K562 (cell line): ENCODE measurements at regions not wholly inside any gene's neighbourhood (a gene's known extent, or its start where the extent isn't known, plus 50 kb on each side); places are given as distances from the start of the nearest gene placed in this dataset.

Experiments used
- E2F4 ChIP-seq: sonication (generic); formaldehyde crosslinking; IDR thresholded peaks from 2 replicates; pipeline ENCODE4 v1.8.0; 2022; ENCODE audit warnings: mild to moderate bottlenecking, low read depth, missing genetic modification reagents
- ETV1 ChIP-seq: fragments of 450-650 bp; conservative IDR thresholded peaks from 2 replicates; pipeline ENCODE4 v1.6.1; 2016; ENCODE audit warnings: missing genetic modification characterization, control low read depth, low read depth, missing compliant biosample characterization
- ETV6 ChIP-seq, 3 experiments: fragments of 150-350 bp in 1 of 3; sonication (generic) in 1 of 3; formaldehyde crosslinking in 1 of 3; IDR thresholded peaks; 2 replicates each; pipeline versions ENCODE4 v1.6.1 to v1.8.0; 2014 to 2022; ENCODE audit warnings: borderline replicate concordance in 2 of 3, low read depth in 2 of 3, antibody characterized with exemption in 1 of 3, low read length in 1 of 3, mild to moderate bottlenecking in 1 of 3, missing genetic modification reagents in 1 of 3
- NCOR1 ChIP-seq: fragments of 450-650 bp; IDR thresholded peaks from 2 replicates; pipeline ENCODE4 v1.6.1; 2016; ENCODE audit warnings: mild to moderate bottlenecking, moderate library complexity
- POLR3A ChIP-seq: IDR thresholded peaks from 2 replicates; pipeline ENCODE4 v1.6.1; 2011; ENCODE audit warnings: borderline replicate concordance, mild to moderate bottlenecking, moderate library complexity; ENCODE audit not compliant: insufficient read length, insufficient read depth; ENCODE audit errors: extremely low read depth
- RAD21 ChIP-seq, 2 experiments: fragments of 250-450 bp in 1 of 2; fragments of 450-650 bp in 1 of 2; sonication (Bioruptor Pico) in 1 of 2; formaldehyde crosslinking in 1 of 2; IDR thresholded peaks in 1 of 2; conservative IDR thresholded peaks in 1 of 2; 2 replicates each; pipeline versions ENCODE4 v1.4.0 to v1.8.0; 2020 to 2022; ENCODE audit warnings: mild to moderate bottlenecking in 2 of 2, moderate library complexity in 1 of 2
- ZNF75A ChIP-seq: fragments of 450-650 bp; formaldehyde crosslinking; IDR thresholded peaks from 2 replicates; pipeline ENCODE4 v1.4.0; 2020; ENCODE audit warnings: mild to moderate bottlenecking
- TF ChIP-seq, protein P1 (sequence below): sonication (generic); formaldehyde crosslinking; IDR thresholded peaks from 2 replicates; pipeline ENCODE4 v1.8.1; 2023; ENCODE audit warnings: mild to moderate bottlenecking, missing genetic modification reagents
- TF ChIP-seq, protein P2 (sequence below): sonication (generic); formaldehyde crosslinking; IDR thresholded peaks from 2 replicates; pipeline ENCODE4 v1.8.1; 2022; ENCODE audit warnings: missing genetic modification reagents

- TF ChIP-seq RAD21 (CRISPR knock-in tag; conservative IDR thresholded peaks at IDR 0.05 in 1 of 2, IDR thresholded peaks at IDR 0.05 in 1 of 2) (no peak), ETV6 (IDR thresholded peaks at IDR 0.05; ENCODE audit: borderline replicate concordance in 1 of 2, low read depth in 2 of 2, low read length in 1 of 2) (no peak), ETV6 (CRISPR knock-in tag; IDR thresholded peaks at IDR 0.05; ENCODE audit: borderline replicate concordance) (no peak), ETV1 (tag) (no peak), ZNF75A (CRISPR knock-in tag) (no peak), E2F4 (CRISPR knock-in tag) (no peak), POLR3A (no peak), NCOR1 (no peak)
- TF ChIP-seq, protein P1, sequence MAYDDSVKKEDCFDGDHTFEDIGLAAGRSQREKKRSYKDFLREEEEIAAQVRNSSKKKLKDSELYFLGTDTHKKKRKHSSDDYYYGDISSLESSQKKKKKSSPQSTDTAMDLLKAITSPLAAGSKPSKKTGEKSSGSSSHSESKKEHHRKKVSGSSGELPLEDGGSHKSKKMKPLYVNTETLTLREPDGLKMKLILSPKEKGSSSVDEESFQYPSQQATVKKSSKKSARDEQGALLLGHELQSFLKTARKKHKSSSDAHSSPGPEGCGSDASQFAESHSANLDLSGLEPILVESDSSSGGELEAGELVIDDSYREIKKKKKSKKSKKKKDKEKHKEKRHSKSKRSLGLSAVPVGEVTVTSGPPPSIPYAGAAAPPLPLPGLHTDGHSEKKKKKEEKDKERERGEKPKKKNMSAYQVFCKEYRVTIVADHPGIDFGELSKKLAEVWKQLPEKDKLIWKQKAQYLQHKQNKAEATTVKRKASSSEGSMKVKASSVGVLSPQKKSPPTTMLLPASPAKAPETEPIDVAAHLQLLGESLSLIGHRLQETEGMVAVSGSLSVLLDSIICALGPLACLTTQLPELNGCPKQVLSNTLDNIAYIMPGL (CRISPR knock-in tag), result no peak
- TF ChIP-seq, protein P2, sequence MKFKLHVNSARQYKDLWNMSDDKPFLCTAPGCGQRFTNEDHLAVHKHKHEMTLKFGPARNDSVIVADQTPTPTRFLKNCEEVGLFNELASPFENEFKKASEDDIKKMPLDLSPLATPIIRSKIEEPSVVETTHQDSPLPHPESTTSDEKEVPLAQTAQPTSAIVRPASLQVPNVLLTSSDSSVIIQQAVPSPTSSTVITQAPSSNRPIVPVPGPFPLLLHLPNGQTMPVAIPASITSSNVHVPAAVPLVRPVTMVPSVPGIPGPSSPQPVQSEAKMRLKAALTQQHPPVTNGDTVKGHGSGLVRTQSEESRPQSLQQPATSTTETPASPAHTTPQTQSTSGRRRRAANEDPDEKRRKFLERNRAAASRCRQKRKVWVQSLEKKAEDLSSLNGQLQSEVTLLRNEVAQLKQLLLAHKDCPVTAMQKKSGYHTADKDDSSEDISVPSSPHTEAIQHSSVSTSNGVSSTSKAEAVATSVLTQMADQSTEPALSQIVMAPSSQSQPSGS, result no peak
These were observed 131.2 kb downstream of the KLF13 start (continued) for GRCh38 chr15:31457631-31458526.
